HL-60 (cell line): ENCODE measurements at regions not wholly inside any gene's neighbourhood (a gene's known extent, or its start where the extent isn't known, plus 50 kb on each side); places are given as distances from the start of the nearest gene placed in this dataset.

Experiments
- DNase-seq, 2 experiments: peaks; one replicate each; pipeline ENCODE4 v3.0.0-alpha.2; 2010 to 2020; ENCODE audit warnings: low read depth in 1 of 2, low spot score in 1 of 2
- H3K27ac ChIP-seq: fragments of 250-450 bp; sonication (Bioruptor Pico); replicated peaks from 2 replicates; pipeline ENCODE4 v1.5.1; 2020; ENCODE audit warnings: mild to moderate bottlenecking, moderate library complexity
- H3K27me3 ChIP-seq: fragments of 250-450 bp; sonication (Bioruptor Pico); 2 replicates; pipeline ENCODE4 v1.5.1; 2021; ENCODE audit warnings: mild to moderate bottlenecking, moderate library complexity; ENCODE audit not compliant: insufficient read depth, poor library complexity, severe bottlenecking
- H3K4me3 ChIP-seq: replicated peaks from 2 replicates; pipeline ENCODE4 v1.5.1; 2011; ENCODE audit warnings: mild to moderate bottlenecking, control low read depth, low read length; ENCODE audit not compliant: insufficient read depth
- CTCF ChIP-seq: IDR thresholded peaks from one replicate; pipeline ENCODE4 v1.5.1; 2011; ENCODE audit warnings: low read length, control low read depth, inconsistent platforms; ENCODE audit not compliant: insufficient read depth
- GABPA ChIP-seq: IDR thresholded peaks from 2 replicates; pipeline ENCODE4 v1.6.1; 2012; ENCODE audit warnings: low read depth
- POLR2AphosphoS5 ChIP-seq: IDR thresholded peaks from 2 replicates; pipeline ENCODE4 v1.6.1; 2012; ENCODE audit warnings: low read depth
- REST ChIP-seq: IDR thresholded peaks from 2 replicates; pipeline ENCODE4 v1.6.1; 2012; ENCODE audit warnings: low read depth; ENCODE audit not compliant: insufficient replicate concordance
- SPI1 ChIP-seq: IDR thresholded peaks from 2 replicates; pipeline ENCODE4 v1.6.1; 2012; ENCODE audit warnings: low read depth, mild to moderate bottlenecking, borderline replicate concordance

- no peaks in the 10 kb centered on the region for H3K27me3 ChIP-seq
- no peak for TF ChIP-seq REST
- H3K4me3 ChIP-seq, result no peak overlapping the region
- no peak overlapping the region for H3K27ac ChIP-seq
- DNase-seq, result no peak
Measured at GRCh38 chr7:69042138-69042537, 556.1 kb upstream of the AUTS2 start.

GRCh38 chr7:69047151-69047754 lies 551.0 kb upstream of the AUTS2 start:
- DNase-seq, result no peak
- Histone ChIP-seq H3K27me3 (no peaks in the 10 kb centered on the region), H3K4me3 (no peak overlapping the region), H3K27ac (no peak overlapping the region)
- TF ChIP-seq POLR2AphosphoS5 (no peak), GABPA (no peak), CTCF (no peak), REST (no peak), SPI1 (no peak)

- DNase-seq, result no peak
- Histone ChIP-seq H3K27me3 (no peaks in the 10 kb centered on the region), H3K27ac (no peak overlapping the region), H3K4me3 (no peak overlapping the region)
- TF ChIP-seq SPI1 (no peak), GABPA (no peak), POLR2AphosphoS5 (no peak), CTCF (no peak), REST (no peak)
Measured at GRCh38 chr7:69049326-69049725, 548.9 kb upstream of the AUTS2 start.

GRCh38 chr7:69052447-69052846 lies 545.8 kb upstream of the AUTS2 start:
- TF ChIP-seq POLR2AphosphoS5 (no peak), SPI1 (no peak), GABPA (no peak), REST (no peak), CTCF (no peak)
- DNase-seq, result no peak

More at GRCh38 chr7:69052447-69052846, 545.8 kb upstream of the AUTS2 start:
- Histone ChIP-seq H3K27me3 (no peaks in the 10 kb centered on the region), H3K4me3 (no peak overlapping the region), H3K27ac (no peak overlapping the region)
